DOHH2 (cell line): ENCODE measurements at regions not wholly inside any gene's neighbourhood (a gene's known extent, or its start where the extent isn't known, plus 50 kb on each side); places are given as distances from the start of the nearest gene placed in this dataset.

Experiments used
- H3F3A ChIP-seq: fragments of 200-600 bp; sonication (generic), shearing (Covaris generic); 2 replicates; pipeline ENCODE4 v1.6.0; 2016; ENCODE audit warnings: antibody characterized with exemption, mild to moderate bottlenecking; ENCODE audit not compliant: control insufficient read depth, insufficient read depth
- H3K27ac ChIP-seq: fragments of 200-600 bp; sonication (generic); 2 replicates; pipeline ENCODE4 v1.5.1; 2014; ENCODE audit warnings: low read depth, mild to moderate bottlenecking, low read length, moderate library complexity
- H3K27me3 ChIP-seq: fragments of 200-600 bp; sonication (generic); 2 replicates; pipeline ENCODE4 v1.6.1; 2014; ENCODE audit warnings: mild to moderate bottlenecking, low read length, mixed read lengths; ENCODE audit not compliant: control insufficient read depth
- H3K36me3 ChIP-seq: fragments of 200-600 bp; sonication (generic); 2 replicates; pipeline ENCODE4 v1.6.1; 2014; ENCODE audit warnings: mild to moderate bottlenecking, low read length, moderate library complexity, mixed read lengths; ENCODE audit not compliant: control insufficient read depth
- H3K4me1 ChIP-seq: fragments of 200-600 bp; sonication (generic); 2 replicates; pipeline ENCODE4 v1.6.1; 2014; ENCODE audit warnings: mild to moderate bottlenecking, low read length, mixed read lengths; ENCODE audit not compliant: control insufficient read depth
- H3K4me2 ChIP-seq: fragments of 200-600 bp; sonication (generic); 2 replicates; pipeline ENCODE4 v1.6.0; 2014; ENCODE audit warnings: mild to moderate bottlenecking, low read length, moderate library complexity
- H3K4me3 ChIP-seq: fragments of 200-600 bp; sonication (generic); 2 replicates; pipeline ENCODE4 v1.5.1; 2014; ENCODE audit warnings: mild to moderate bottlenecking, low read length, mixed read lengths
- H3K79me2 ChIP-seq: fragments of 200-600 bp; sonication (generic); 2 replicates; pipeline ENCODE4 v1.6.1; 2014; ENCODE audit warnings: mild to moderate bottlenecking, low read length, mixed read lengths; ENCODE audit not compliant: control insufficient read depth
- H3K9me2 ChIP-seq: fragments of 200-600 bp; sonication (generic); replicated peaks from 2 replicates; pipeline ENCODE4 v1.6.1; 2014; ENCODE audit warnings: mild to moderate bottlenecking, low read length, mixed read lengths; ENCODE audit not compliant: control insufficient read depth
- H3K9me3 ChIP-seq: fragments of 200-600 bp; sonication (generic); 2 replicates; pipeline ENCODE4 v1.6.1; 2014; ENCODE audit warnings: antibody characterized with exemption, low read length, mixed read lengths; ENCODE audit not compliant: control insufficient read depth, insufficient read depth
- H4K20me1 ChIP-seq: fragments of 200-600 bp; sonication (generic); 2 replicates; pipeline ENCODE4 v1.6.0; 2014; ENCODE audit warnings: low read depth, mild to moderate bottlenecking, antibody characterized with exemption, low read length, moderate library complexity; ENCODE audit not compliant: control insufficient read depth, insufficient read depth
- EZH2phosphoT487 ChIP-seq: fragments of 200-600 bp; sonication (generic); IDR thresholded peaks from 2 replicates; pipeline ENCODE4 v1.6.1; 2017; ENCODE audit warnings: borderline replicate concordance, mild to moderate bottlenecking, antibody characterized with exemption, low read length, moderate library complexity, mixed read lengths
- TF ChIP-seq, protein P1 (sequence below): fragments of 200-600 bp; sonication (generic); IDR thresholded peaks from one replicate; pipeline ENCODE4 v1.5.1; 2014; ENCODE audit warnings: antibody characterized with exemption, mild to moderate bottlenecking, low read depth, low read length; ENCODE audit not compliant: poor library complexity, severe bottlenecking

DNA sequence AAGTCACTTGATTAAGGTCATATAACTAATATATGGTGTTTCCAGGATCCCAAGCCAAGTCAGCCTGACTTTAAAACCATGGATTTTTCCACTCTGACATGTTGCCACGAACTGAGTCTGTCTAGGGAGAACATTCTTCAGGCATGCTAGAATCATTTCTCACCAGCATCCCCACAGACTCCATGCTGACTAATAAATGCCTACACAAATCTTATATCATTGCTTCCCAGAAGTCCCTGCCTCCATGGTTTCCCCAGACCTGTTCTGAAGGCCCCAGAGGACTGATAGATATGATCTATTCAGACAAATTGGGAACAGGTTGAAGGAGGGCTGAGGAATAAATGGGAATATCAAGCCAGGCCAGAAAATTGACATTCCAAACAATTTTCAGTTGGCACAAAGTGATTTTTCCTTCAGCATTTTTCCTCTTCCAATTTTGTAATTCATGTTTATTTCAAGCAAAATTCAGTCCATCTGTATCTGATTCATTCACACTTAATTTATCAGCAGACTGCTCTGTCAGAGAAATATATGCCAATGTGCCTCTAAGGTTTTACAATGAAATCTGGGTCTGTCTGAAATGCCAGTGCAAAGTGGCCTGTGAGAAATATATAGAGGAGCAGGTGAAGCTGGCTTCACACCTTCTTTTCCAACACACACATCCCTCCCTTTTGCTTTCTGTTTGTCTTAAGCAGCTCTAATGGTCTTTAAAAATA lies 413.6 kb upstream of the TNC start:
- Histone ChIP-seq H3F3A (no peaks in the 10 kb centered on the region), H3K36me3 (no peaks in the 10 kb centered on the region), H3K79me2 (no peaks in the 10 kb centered on the region), H3K9me3 (no peaks in the 10 kb centered on the region), H4K20me1 (no peaks in the 10 kb centered on the region), H3K27ac (no peak overlapping the region), H3K4me1 (no peaks in the 10 kb centered on the region), H3K4me2 (no peak overlapping the region), H3K4me3 (no peak overlapping the region), H3K27me3 (no peaks in the 10 kb centered on the region), H3K9me2 (no peaks in the 10 kb centered on the region)
- TF ChIP-seq, protein P1, sequence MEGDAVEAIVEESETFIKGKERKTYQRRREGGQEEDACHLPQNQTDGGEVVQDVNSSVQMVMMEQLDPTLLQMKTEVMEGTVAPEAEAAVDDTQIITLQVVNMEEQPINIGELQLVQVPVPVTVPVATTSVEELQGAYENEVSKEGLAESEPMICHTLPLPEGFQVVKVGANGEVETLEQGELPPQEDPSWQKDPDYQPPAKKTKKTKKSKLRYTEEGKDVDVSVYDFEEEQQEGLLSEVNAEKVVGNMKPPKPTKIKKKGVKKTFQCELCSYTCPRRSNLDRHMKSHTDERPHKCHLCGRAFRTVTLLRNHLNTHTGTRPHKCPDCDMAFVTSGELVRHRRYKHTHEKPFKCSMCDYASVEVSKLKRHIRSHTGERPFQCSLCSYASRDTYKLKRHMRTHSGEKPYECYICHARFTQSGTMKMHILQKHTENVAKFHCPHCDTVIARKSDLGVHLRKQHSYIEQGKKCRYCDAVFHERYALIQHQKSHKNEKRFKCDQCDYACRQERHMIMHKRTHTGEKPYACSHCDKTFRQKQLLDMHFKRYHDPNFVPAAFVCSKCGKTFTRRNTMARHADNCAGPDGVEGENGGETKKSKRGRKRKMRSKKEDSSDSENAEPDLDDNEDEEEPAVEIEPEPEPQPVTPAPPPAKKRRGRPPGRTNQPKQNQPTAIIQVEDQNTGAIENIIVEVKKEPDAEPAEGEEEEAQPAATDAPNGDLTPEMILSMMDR, result no peak
- no peak for TF ChIP-seq EZH2phosphoT487

DNA sequence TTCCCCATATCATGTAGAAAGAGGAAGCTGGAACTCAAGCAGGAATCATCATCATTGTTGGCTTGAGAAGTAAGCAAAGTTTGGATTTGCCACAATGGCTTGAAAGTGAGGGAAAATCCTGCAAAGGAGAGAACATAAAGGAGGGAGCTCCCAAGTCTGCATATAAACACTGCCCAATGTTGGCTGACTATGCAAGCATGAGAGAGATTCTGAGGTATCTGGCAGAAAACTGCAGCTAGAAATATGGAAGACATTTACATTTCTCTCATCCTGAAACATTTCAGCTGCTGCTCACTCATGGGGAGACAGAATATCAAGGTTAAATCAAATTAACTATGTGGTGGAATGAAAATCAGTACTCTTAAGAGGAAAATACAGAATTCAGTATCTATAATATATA lies 415.6 kb upstream of the TNC start:
- Histone ChIP-seq H3K9me2 (no peaks in the 10 kb centered on the region), H3K4me3 (no peak overlapping the region), H3F3A (no peaks in the 10 kb centered on the region), H4K20me1 (no peaks in the 10 kb centered on the region), H3K4me2 (no peak overlapping the region), H3K9me3 (no peaks in the 10 kb centered on the region), H3K79me2 (no peaks in the 10 kb centered on the region), H3K27ac (no peak overlapping the region), H3K36me3 (no peaks in the 10 kb centered on the region), H3K27me3 (no peaks in the 10 kb centered on the region), H3K4me1 (no peaks in the 10 kb centered on the region)
- TF ChIP-seq, protein P1, result no peak
- TF ChIP-seq EZH2phosphoT487, result no peak

DNA sequence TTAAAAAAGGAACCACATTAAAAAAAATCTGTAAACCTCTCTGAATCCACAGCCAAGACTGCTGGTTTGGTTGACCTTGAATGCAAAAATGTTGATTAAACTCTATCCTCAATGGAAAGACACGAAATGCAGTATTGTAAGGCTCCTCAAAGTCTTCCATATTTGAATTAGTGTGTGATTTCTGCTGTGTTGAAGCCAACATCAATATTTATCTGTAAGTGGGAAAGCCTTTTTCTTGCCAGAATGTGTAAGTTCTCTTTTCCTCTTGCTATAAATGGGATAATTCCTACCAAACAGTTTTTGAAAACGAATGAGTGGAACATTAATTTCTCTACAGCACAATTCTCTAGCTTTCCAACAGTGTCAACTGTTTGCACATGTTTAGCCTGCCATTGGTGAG lies 422.1 kb upstream of the TNC start:
- TF ChIP-seq, protein P1, result no peak
- no peak for TF ChIP-seq EZH2phosphoT487
- Histone ChIP-seq H3F3A (no peaks in the 10 kb centered on the region), H3K9me3 (no peaks in the 10 kb centered on the region), H4K20me1 (no peaks in the 10 kb centered on the region), H3K36me3 (no peaks in the 10 kb centered on the region), H3K27ac (no peak overlapping the region), H3K4me1 (no peaks in the 10 kb centered on the region), H3K4me3 (no peak overlapping the region), H3K27me3 (no peaks in the 10 kb centered on the region), H3K4me2 (no peak overlapping the region), H3K79me2 (no peaks in the 10 kb centered on the region), H3K9me2 (no peaks in the 10 kb centered on the region)
